Right lobe of liver (tissue), 4 donors: ENCODE measurements at regions not wholly inside any gene's neighbourhood (a gene's known extent, or its start where the extent isn't known, plus 50 kb on each side); places are given as distances from the start of the nearest gene placed in this dataset.

ENCODE experiments used
- POLR2A ChIP-seq: fragments of 450-650 bp; IDR thresholded peaks from one replicate; pipeline ENCODE4 v1.6.1; 2017; ENCODE audit warnings: antibody characterized with exemption, mild to moderate bottlenecking
- TF ChIP-seq, protein P1 (sequence below), 4 donors: fragments of 200-600 bp in 3 of 4; fragments of 450-650 bp in 1 of 4; IDR thresholded peaks; one replicate each; pipeline versions ENCODE4 v1.5.1 to v1.8.0; 2016 to 2022; ENCODE audit warnings: antibody characterized with exemption in 4 of 4, mild to moderate bottlenecking in 2 of 4
- donor health status: DM: no; HTN: no; CAD: no.
- donor health status: DM: no; HTN: no; CAD: no.
- donor health status: DM: no; HTN: yes; CAD: no.

- TF ChIP-seq POLR2A, result no peak
- TF ChIP-seq, protein P1, sequence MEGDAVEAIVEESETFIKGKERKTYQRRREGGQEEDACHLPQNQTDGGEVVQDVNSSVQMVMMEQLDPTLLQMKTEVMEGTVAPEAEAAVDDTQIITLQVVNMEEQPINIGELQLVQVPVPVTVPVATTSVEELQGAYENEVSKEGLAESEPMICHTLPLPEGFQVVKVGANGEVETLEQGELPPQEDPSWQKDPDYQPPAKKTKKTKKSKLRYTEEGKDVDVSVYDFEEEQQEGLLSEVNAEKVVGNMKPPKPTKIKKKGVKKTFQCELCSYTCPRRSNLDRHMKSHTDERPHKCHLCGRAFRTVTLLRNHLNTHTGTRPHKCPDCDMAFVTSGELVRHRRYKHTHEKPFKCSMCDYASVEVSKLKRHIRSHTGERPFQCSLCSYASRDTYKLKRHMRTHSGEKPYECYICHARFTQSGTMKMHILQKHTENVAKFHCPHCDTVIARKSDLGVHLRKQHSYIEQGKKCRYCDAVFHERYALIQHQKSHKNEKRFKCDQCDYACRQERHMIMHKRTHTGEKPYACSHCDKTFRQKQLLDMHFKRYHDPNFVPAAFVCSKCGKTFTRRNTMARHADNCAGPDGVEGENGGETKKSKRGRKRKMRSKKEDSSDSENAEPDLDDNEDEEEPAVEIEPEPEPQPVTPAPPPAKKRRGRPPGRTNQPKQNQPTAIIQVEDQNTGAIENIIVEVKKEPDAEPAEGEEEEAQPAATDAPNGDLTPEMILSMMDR (IDR thresholded peaks at IDR 0.05), result no peak
Observed at GRCh38 chr9:79061752-79062616, 509.8 kb upstream of the TLE4 start.
